HEK293 (cell line): ENCODE measurements at regions not wholly inside any gene's neighbourhood (a gene's known extent, or its start where the extent isn't known, plus 50 kb on each side); places are given as distances from the start of the nearest gene placed in this dataset.

ENCODE experiments used
- CTCF ChIA-PET: fragments of 350-600 bp; formaldehyde crosslinking; extraction: SDS; loops from one replicate; lab custom pipeline; 2021; ENCODE audit warnings: antibody characterized with exemption; lab: Yijun Ruan, JAX
- POLR2A ChIA-PET: fragments of 300-600 bp; formaldehyde crosslinking; extraction: SDS; loops from one replicate; lab custom pipeline; 2020; ENCODE audit warnings: antibody characterized with exemption, inconsistent platforms; lab: Yijun Ruan, JAX
- H3K27ac ChIP-seq: fragments of 200-500 bp; sonication (Bioruptor generic); 2 replicates; pipeline ENCODE4 v1.5.1; 2014; ENCODE audit warnings: low read depth, low read length, control low read depth, inconsistent platforms; ENCODE audit errors: extremely low read depth
- H3K36me3 ChIP-seq, 2 experiments: fragments of 200-500 bp in 1 of 2; sonication (Bioruptor generic) in 1 of 2; 1 replicate in 1 of 2; 2 replicates in 1 of 2; pipeline ENCODE4 v1.5.1; 2014 to 2017; ENCODE audit warnings: inconsistent platforms in 2 of 2, low read length in 2 of 2; ENCODE audit not compliant: control insufficient read depth in 2 of 2, insufficient read depth in 1 of 2
- H3K4me1 ChIP-seq: fragments of 200-500 bp; sonication (Bioruptor generic); 2 replicates; pipeline ENCODE4 v1.5.1; 2014; ENCODE audit warnings: mild to moderate bottlenecking, low read length, inconsistent platforms; ENCODE audit not compliant: control insufficient read depth, insufficient read depth
- H3K4me3 ChIP-seq: 2 replicates; pipeline ENCODE4 v1.5.1; 2011; ENCODE audit warnings: low read depth, mild to moderate bottlenecking, control low read depth, low read length, moderate library complexity
- H3K9me3 ChIP-seq: fragments of 200-500 bp; sonication (Bioruptor generic); 2 replicates; pipeline ENCODE4 v1.5.1; 2014; ENCODE audit warnings: low read depth, low read length, inconsistent platforms; ENCODE audit not compliant: control insufficient read depth, insufficient read depth
- ATF2 ChIP-seq: fragments of 450-650 bp; formaldehyde crosslinking; IDR thresholded peaks from 2 replicates; pipeline ENCODE4 v1.5.1; 2016; ENCODE audit warnings: missing biosample characterization, missing genetic modification characterization, low read depth
- CTCF ChIP-seq: fragments of 450-650 bp; formaldehyde crosslinking; IDR thresholded peaks from 2 replicates; pipeline ENCODE4 v1.5.1; 2016; ENCODE audit warnings: missing biosample characterization, missing genetic modification characterization
- HOXC10 ChIP-seq: sonication (generic); formaldehyde crosslinking; IDR thresholded peaks from 2 replicates; pipeline ENCODE4 v1.8.1; 2023; ENCODE audit warnings: mild to moderate bottlenecking, missing genetic modification reagents
- REPIN1 ChIP-seq: fragments of 450-650 bp; formaldehyde crosslinking; IDR thresholded peaks from 2 replicates; pipeline ENCODE4 v1.5.1; 2017; ENCODE audit warnings: missing biosample characterization, missing genetic modification characterization, low read depth
- SCRT2 ChIP-seq: fragments of 450-650 bp; formaldehyde crosslinking; IDR thresholded peaks from 2 replicates; pipeline ENCODE4 v1.5.1; 2016; ENCODE audit warnings: missing biosample characterization, missing genetic modification characterization
- SP2 ChIP-seq: fragments of 450-650 bp; formaldehyde crosslinking; IDR thresholded peaks from 2 replicates; pipeline ENCODE4 v1.5.1; 2016; ENCODE audit warnings: missing biosample characterization, missing genetic modification characterization
- WT1 ChIP-seq: fragments of 450-650 bp; formaldehyde crosslinking; IDR thresholded peaks from 2 replicates; pipeline ENCODE4 v1.5.1; 2016; ENCODE audit warnings: missing biosample characterization, missing genetic modification characterization
- ZBTB17 ChIP-seq: fragments of 450-650 bp; formaldehyde crosslinking; IDR thresholded peaks from 2 replicates; pipeline ENCODE4 v1.5.1; 2016; ENCODE audit warnings: missing biosample characterization, missing genetic modification characterization
- ZBTB6 ChIP-seq: fragments of 450-650 bp; formaldehyde crosslinking; IDR thresholded peaks from 2 replicates; pipeline ENCODE4 v1.5.1; 2017; ENCODE audit warnings: missing biosample characterization, missing genetic modification characterization
- ZFP37 ChIP-seq: fragments of 450-650 bp; formaldehyde crosslinking; IDR thresholded peaks from 2 replicates; pipeline ENCODE4 v1.5.1; 2016; ENCODE audit warnings: missing biosample characterization, missing genetic modification characterization
- ZIC2 ChIP-seq: fragments of 450-650 bp; formaldehyde crosslinking; IDR thresholded peaks from 2 replicates; pipeline ENCODE4 v1.5.1; 2016; ENCODE audit warnings: missing biosample characterization, missing genetic modification characterization
- ZNF138 ChIP-seq: fragments of 450-650 bp; formaldehyde crosslinking; IDR thresholded peaks from 2 replicates; pipeline ENCODE4 v1.5.1; 2016; ENCODE audit warnings: missing biosample characterization, missing genetic modification characterization, borderline replicate concordance
- ZNF211 ChIP-seq: fragments of 450-650 bp; formaldehyde crosslinking; IDR thresholded peaks from 2 replicates; pipeline ENCODE4 v1.5.1; 2016; ENCODE audit warnings: low read depth, missing biosample characterization, missing genetic modification characterization
- ZNF311 ChIP-seq: fragments of 450-650 bp; formaldehyde crosslinking; IDR thresholded peaks from 2 replicates; pipeline ENCODE4 v1.5.1; 2017; ENCODE audit warnings: missing biosample characterization, missing genetic modification characterization, borderline replicate concordance
- ZNF394 ChIP-seq: fragments of 450-650 bp; formaldehyde crosslinking; IDR thresholded peaks from 2 replicates; pipeline ENCODE4 v1.5.1; 2016; ENCODE audit warnings: missing biosample characterization, missing genetic modification characterization, mild to moderate bottlenecking, moderate library complexity, borderline replicate concordance
- ZNF398 ChIP-seq: fragments of 450-650 bp; formaldehyde crosslinking; IDR thresholded peaks from 2 replicates; pipeline ENCODE4 v1.5.1; 2017; ENCODE audit warnings: missing biosample characterization, missing genetic modification characterization
- ZNF416 ChIP-seq: fragments of 450-650 bp; formaldehyde crosslinking; IDR thresholded peaks from 2 replicates; pipeline ENCODE4 v1.5.1; 2016; ENCODE audit warnings: missing biosample characterization, missing genetic modification characterization
- ZNF585B ChIP-seq: fragments of 450-650 bp; formaldehyde crosslinking; IDR thresholded peaks from 2 replicates; pipeline ENCODE4 v1.5.1; 2016; ENCODE audit warnings: missing biosample characterization, missing genetic modification characterization
- ZNF596 ChIP-seq: fragments of 450-650 bp; IDR thresholded peaks from 2 replicates; pipeline ENCODE4 v1.5.0; 2018; ENCODE audit warnings: missing biosample characterization, mild to moderate bottlenecking, missing genetic modification characterization, moderate library complexity
- ZNF600 ChIP-seq: fragments of 450-650 bp; formaldehyde crosslinking; IDR thresholded peaks from 2 replicates; pipeline ENCODE4 v1.5.1; 2016; ENCODE audit warnings: missing biosample characterization, missing genetic modification characterization
- ZNF610 ChIP-seq: fragments of 450-650 bp; formaldehyde crosslinking; IDR thresholded peaks from 2 replicates; pipeline ENCODE4 v1.5.1; 2016; ENCODE audit warnings: missing biosample characterization, missing genetic modification characterization, borderline replicate concordance
- ZNF76 ChIP-seq: fragments of 450-650 bp; formaldehyde crosslinking; IDR thresholded peaks from 2 replicates; pipeline ENCODE4; 2016; ENCODE audit warnings: low read depth, missing biosample characterization, missing genetic modification characterization, borderline replicate concordance
- ZNF776 ChIP-seq: fragments of 450-650 bp; formaldehyde crosslinking; IDR thresholded peaks from 2 replicates; pipeline ENCODE4 v1.5.0; 2017; ENCODE audit warnings: missing biosample characterization, missing genetic modification characterization, borderline replicate concordance
- ZNF791 ChIP-seq: fragments of 450-650 bp; formaldehyde crosslinking; IDR thresholded peaks from 2 replicates; pipeline ENCODE4 v1.5.1; 2016; ENCODE audit warnings: missing biosample characterization, missing genetic modification characterization

- H3K4me3 ChIP-seq: no peak overlapping the region
Measured at GRCh38 chr16:62644030-62644812, 608.0 kb upstream of the CDH8 start.

GRCh38 chr16:62642677-62643076 is 606.4 kb upstream of the CDH8 start:
- Histone ChIP-seq H3K9me3 (no peaks in the 10 kb centered on the region), H3K4me3 (no peak overlapping the region), H3K36me3 (no peaks in the 10 kb centered on the region), H3K4me1 (no peaks in the 10 kb centered on the region), H3K27ac (no peak overlapping the region)
- ChIA-PET POLR2A (no interaction called here), CTCF (interaction anchor here (0.9 kb wide), 1 partner anchor 298 kb away, joined by 3 read pairs; no protein-coding TSS in a partner anchor)
- TF ChIP-seq ZIC2: no peak
- no peak for TF ChIP-seq ZBTB6 (tag by site-specific recombination)
- no peak for TF ChIP-seq SP2 (tag by site-specific recombination)
- no peak for TF ChIP-seq ZNF585B (tag by site-specific recombination)
- TF ChIP-seq ZNF600 (tag by site-specific recombination): no peak
- TF ChIP-seq ZNF776 (tag by site-specific recombination): no peak
- TF ChIP-seq ZNF76 (tag by site-specific recombination): no peak
- TF ChIP-seq ZNF791: no peak
- TF ChIP-seq WT1 (tag by site-specific recombination): no peak
- TF ChIP-seq ZNF610 (tag by site-specific recombination): no peak
- no peak for TF ChIP-seq ZNF416 (tag by site-specific recombination)
- no peak for TF ChIP-seq ZNF138
- TF ChIP-seq ZNF394 (tag by site-specific recombination): no peak
- no peak for TF ChIP-seq ZNF211
- TF ChIP-seq REPIN1 (tag by site-specific recombination): no peak
- no peak for TF ChIP-seq ZBTB17
- TF ChIP-seq ZNF311 (tag by site-specific recombination): no peak
- TF ChIP-seq ZNF596 (tag by site-specific recombination): no peak

More at GRCh38 chr16:62644030-62644812, 608.0 kb upstream of the CDH8 start:
- ChIA-PET POLR2A (no interaction called here), CTCF (no interaction called here)
- Histone ChIP-seq H3K36me3 (no peaks in the 10 kb centered on the region), H3K9me3 (no peaks in the 10 kb centered on the region), H3K4me1 (no peaks in the 10 kb centered on the region), H3K27ac (no peak overlapping the region)
- TF ChIP-seq SCRT2 (no peak), ZFP37 (tag by site-specific recombination) (no peak), CTCF (no peak), HOXC10 (no peak), ATF2 (no peak), ZNF398 (no peak), ZNF596 (tag by site-specific recombination) (no peak)
